ENCODE measurements at regions not wholly inside any gene's neighbourhood (a gene's known extent, or its start where the extent isn't known, plus 50 kb on each side); places are given as distances from the start of the nearest gene placed in this dataset.

GRCh38 chr9:134221273-134222017, 57.1 kb upstream of the RNU6ATAC start:
- Histone ChIP-seq H3K4me1 (peaks cover 0 to 3% of the 10 kb centered on the region in 2 donors), H3K9me3 (no peaks in the 10 kb centered on the region), H3K27ac (no peak overlapping the region), H3K4me3 (no peak overlapping the region), H3K27me3 (no peaks in the 10 kb centered on the region), H3K36me3 (no peaks in the 10 kb centered on the region)
- DNase-seq (ENCODE audit: low spot score), result no peak
- TF ChIP-seq CTCF (IDR thresholded peaks at IDR 0.05), result no peak

GRCh38 chr9:134222018-134222573, 57.7 kb upstream of the RNU6ATAC start:
- DNase-seq (ENCODE audit: low spot score), result no peak
- TF ChIP-seq CTCF (IDR thresholded peaks at IDR 0.05), result no peak
- H3K4me3 ChIP-seq, result no peak overlapping the region
- no peaks in the 10 kb centered on the region for H3K27me3 ChIP-seq
- H3K4me1 ChIP-seq, result no peaks in the 10 kb centered on the region
- no peak overlapping the region for H3K27ac ChIP-seq
- no peaks in the 10 kb centered on the region for H3K9me3 ChIP-seq
- H3K36me3 ChIP-seq, result no peaks in the 10 kb centered on the region

- TF ChIP-seq CTCF (IDR thresholded peaks at IDR 0.05), result no peak
- Histone ChIP-seq H3K4me1 (no peaks in the 10 kb centered on the region), H3K4me3 (no peak overlapping the region), H3K27ac (no peak overlapping the region), H3K9me3 (no peaks in the 10 kb centered on the region), H3K27me3 (no peaks in the 10 kb centered on the region), H3K36me3 (no peaks in the 10 kb centered on the region)
- no peak for DNase-seq (ENCODE audit: low spot score)
These were observed 58.7 kb upstream of the RNU6ATAC start for GRCh38 chr9:134223091-134223490.

GRCh38 chr9:134223591-134224122, 59.3 kb upstream of the RNU6ATAC start:
- Histone ChIP-seq H3K27ac (no peak overlapping the region), H3K9me3 (no peaks in the 10 kb centered on the region), H3K27me3 (no peaks in the 10 kb centered on the region), H3K4me1 (no peaks in the 10 kb centered on the region), H3K36me3 (no peaks in the 10 kb centered on the region), H3K4me3 (no peak overlapping the region)
- no peak for DNase-seq (ENCODE audit: low spot score)
- TF ChIP-seq CTCF (IDR thresholded peaks at IDR 0.05), result no peak

- DNase-seq (ENCODE audit: low spot score), result no peak
- H3K4me3 ChIP-seq, result no peak overlapping the region
- H3K36me3 ChIP-seq, result no peaks in the 10 kb centered on the region
- H3K9me3 ChIP-seq, result no peaks in the 10 kb centered on the region
- H3K4me1 ChIP-seq, result no peaks in the 10 kb centered on the region
- no peak overlapping the region for H3K27ac ChIP-seq
- TF ChIP-seq CTCF (IDR thresholded peaks at IDR 0.05), result no peak
- H3K27me3 ChIP-seq, result no peaks in the 10 kb centered on the region
These were observed 59.8 kb upstream of the RNU6ATAC start for GRCh38 chr9:134224127-134224526.

Data from right atrium auricular region (tissue), 2 donors.